ENCODE measurements at regions not wholly inside any gene's neighbourhood (a gene's known extent, or its start where the extent isn't known, plus 50 kb on each side); places are given as distances from the start of the nearest gene placed in this dataset.

GRCh38 chr12:24605916-24606315 lies 343.0 kb downstream of the BCAT1 start:
- Mint-ChIP-seq H3K27ac (no peak overlapping the region), H3K4me3 (no peak overlapping the region), H3K27me3 (no peaks in the 10 kb centered on the region), H3K9me3 (ENCODE audit: insufficient read depth) (no peaks in the 10 kb centered on the region), H3K4me1 (peaks cover 39% of the 10 kb centered on the region)
- H3K4me1 ChIP-seq (ENCODE audit: control insufficient read depth in 2 of 2, insufficient read depth in 2 of 2, low read length in 2 of 2): peaks cover 25 to 32% of the 10 kb centered on the region in 2 donors
- no peak for TF ChIP-seq EZH2 (IDR thresholded peaks at IDR 0.05; ENCODE audit: borderline replicate concordance, insufficient read depth, low read depth, low read length, poor library complexity, severe bottlenecking)
- no peak for TF ChIP-seq CTCF (IDR thresholded peaks at IDR 0.05)
- H3K27me3 ChIP-seq (replicated peaks in 1 of 4; ENCODE audit: control extremely low read depth in 1 of 4, control insufficient read depth in 3 of 4, insufficient read depth in 4 of 4, low read length in 3 of 4): no peaks in the 10 kb centered on the region
- no peak for DNase-seq
- no peaks in the 10 kb centered on the region for H3K36me3 ChIP-seq (replicated peaks in 1 of 2; ENCODE audit: control extremely low read depth in 1 of 2, control insufficient read depth in 1 of 2, extremely low read depth in 1 of 2, insufficient read depth in 2 of 2, low read length in 1 of 2)
- no peaks in the 10 kb centered on the region for H4K20me1 ChIP-seq (ENCODE audit: control insufficient read depth, insufficient read depth, low read length, poor library complexity, severe bottlenecking)
- peaks cover 0 to 8% (median 0%) of the 10 kb centered on the region in 3 donors for H3K9me3 ChIP-seq (ENCODE audit: control extremely low read depth in 1 of 3, control insufficient read depth in 2 of 3, insufficient read depth in 1 of 3, low read length in 2 of 3)
- H3K4me2 ChIP-seq (replicated peaks; ENCODE audit: low read depth, low read length, poor library complexity, severe bottlenecking): peak overlapping the region; percentile 15
- no peak overlapping the region for H3K27ac ChIP-seq (ENCODE audit: low read length in 2 of 2)
- no CpG with 5 or more reads among the region's 4 CpGs for WGBS (ENCODE audit: insufficient coverage)
- no peak for ATAC-seq (ENCODE audit: low read depth)
- intact Hi-C loops (cut with micrococcal nuclease): loop anchor here (10.0 kb wide), 1 partner anchor 99 kb away; no protein-coding TSS in a partner anchor
- no peak overlapping the region for H3K4me3 ChIP-seq (ENCODE audit: control extremely low read depth in 1 of 5, extremely low read depth in 1 of 5, insufficient read depth in 1 of 5, low read depth in 2 of 5, low read length in 4 of 5)
- no peak overlapping the region for H3K9ac ChIP-seq (ENCODE audit: low read length)
- no peaks in the 10 kb centered on the region for H3K79me2 ChIP-seq (ENCODE audit: control insufficient read depth, insufficient read depth, low read length)
- CTCF ChIA-PET: interaction anchor here (1.6 kb wide), 1 partner anchor 14 kb away, joined by 3 read pairs; no protein-coding TSS in a partner anchor
- POLR2A ChIA-PET: no interaction called here
- no peak overlapping the region for H2AFZ ChIP-seq (ENCODE audit: insufficient read depth, low read depth, low read length, poor library complexity, severe bottlenecking)

GRCh38 chr12:24605466-24605865 lies 343.4 kb downstream of the BCAT1 start:
- H3K27ac ChIP-seq (ENCODE audit: low read length in 2 of 2): peak overlapping the region in 1 of 2 donors; percentile 16
- no peaks in the 10 kb centered on the region for H4K20me1 ChIP-seq (ENCODE audit: control insufficient read depth, insufficient read depth, low read length, poor library complexity, severe bottlenecking)
- Mint-ChIP-seq H3K27me3 (no peaks in the 10 kb centered on the region), H3K4me3 (peak overlapping the region; percentile 40), H3K4me1 (peaks cover 44% of the 10 kb centered on the region), H3K27ac (peak overlapping the region; percentile 43), H3K9me3 (ENCODE audit: insufficient read depth) (no peaks in the 10 kb centered on the region)
- intact Hi-C loops (cut with micrococcal nuclease): loop anchor here (10.0 kb wide), 1 partner anchor 99 kb away; no protein-coding TSS in a partner anchor
- no peaks in the 10 kb centered on the region for H3K79me2 ChIP-seq (ENCODE audit: control insufficient read depth, insufficient read depth, low read length)
- peak overlapping the region; percentile 12 for H2AFZ ChIP-seq (ENCODE audit: insufficient read depth, low read depth, low read length, poor library complexity, severe bottlenecking)
- H3K9me3 ChIP-seq (ENCODE audit: control extremely low read depth in 1 of 3, control insufficient read depth in 2 of 3, insufficient read depth in 1 of 3, low read length in 2 of 3): peaks cover 0 to 8% (median 0%) of the 10 kb centered on the region in 3 donors
- no peak overlapping the region for H3K4me3 ChIP-seq (ENCODE audit: control extremely low read depth in 1 of 5, extremely low read depth in 1 of 5, insufficient read depth in 1 of 5, low read depth in 2 of 5, low read length in 4 of 5)
- POLR2A ChIA-PET: interaction anchor here (0.7 kb wide), 1 partner anchor 245 kb away, joined by 3 read pairs; no protein-coding TSS in a partner anchor
- no CpG with 5 or more reads among the region's 3 CpGs for WGBS (ENCODE audit: insufficient coverage)
- no peaks in the 10 kb centered on the region for H3K27me3 ChIP-seq (replicated peaks in 1 of 4; ENCODE audit: control extremely low read depth in 1 of 4, control insufficient read depth in 3 of 4, insufficient read depth in 4 of 4, low read length in 3 of 4)
- peaks cover 30 to 37% of the 10 kb centered on the region in 2 donors for H3K4me1 ChIP-seq (ENCODE audit: control insufficient read depth in 2 of 2, insufficient read depth in 2 of 2, low read length in 2 of 2)
- no peak overlapping the region for H3K9ac ChIP-seq (ENCODE audit: low read length)
- TF ChIP-seq CTCF (IDR thresholded peaks at IDR 0.05): no peak
- no peak for TF ChIP-seq EZH2 (IDR thresholded peaks at IDR 0.05; ENCODE audit: borderline replicate concordance, insufficient read depth, low read depth, low read length, poor library complexity, severe bottlenecking)
- H3K4me2 ChIP-seq (replicated peaks; ENCODE audit: low read depth, low read length, poor library complexity, severe bottlenecking): peak overlapping the region; percentile 15
- no peak for ATAC-seq (ENCODE audit: low read depth)
- CTCF ChIA-PET: interaction anchor here (1.6 kb wide), 1 partner anchor 13 kb away, joined by 3 read pairs; no protein-coding TSS in a partner anchor
- H3K36me3 ChIP-seq (replicated peaks in 1 of 2; ENCODE audit: control extremely low read depth in 1 of 2, control insufficient read depth in 1 of 2, extremely low read depth in 1 of 2, insufficient read depth in 2 of 2, low read length in 1 of 2): no peaks in the 10 kb centered on the region
- peak; percentile 18 for DNase-seq
